Astrocyte (in vitro differentiated cells and primary cell): ENCODE measurements at regions not wholly inside any gene's neighbourhood (a gene's known extent, or its start where the extent isn't known, plus 50 kb on each side); places are given as distances from the start of the nearest gene placed in this dataset.

ENCODE experiments used
- CTCF ChIP-seq: IDR thresholded peaks from 2 replicates; pipeline ENCODE4 v1.5.1; 2011; ENCODE audit warnings: low read depth, mild to moderate bottlenecking, inconsistent platforms, low read length, moderate library complexity; ENCODE audit not compliant: insufficient read depth
- EZH2 ChIP-seq: IDR thresholded peaks from 2 replicates; pipeline ENCODE4 v1.6.1; 2012; ENCODE audit warnings: mild to moderate bottlenecking, low read length, inconsistent platforms; ENCODE audit not compliant: insufficient read depth

DNA sequence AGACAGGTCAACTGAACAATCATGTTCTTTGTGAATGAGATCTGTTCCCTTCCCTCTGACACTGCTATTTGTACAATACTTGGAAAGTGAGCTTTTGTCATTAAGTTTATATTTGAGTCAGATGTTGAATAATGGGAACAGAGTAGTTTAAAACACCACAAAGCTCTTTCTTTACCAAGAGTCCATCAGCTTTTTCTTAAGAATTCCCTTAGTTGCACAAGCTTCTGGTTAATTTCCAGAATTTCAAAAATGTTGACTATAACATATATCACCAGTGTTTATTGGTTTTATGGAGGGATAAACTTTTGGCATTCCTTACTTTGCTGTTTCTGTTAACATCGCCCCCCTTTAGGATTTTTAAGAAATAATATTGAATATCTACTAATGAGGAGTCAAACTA is 403.7 kb downstream of the CCDC85A start:
- TF ChIP-seq CTCF (no peak), EZH2 (no peak)
